GM12878 (cell line): ENCODE measurements at regions not wholly inside any gene's neighbourhood (a gene's known extent, or its start where the extent isn't known, plus 50 kb on each side); places are given as distances from the start of the nearest gene placed in this dataset.

ENCODE experiments used
- ATAC-seq: fragments of 200-7000 bp; cut with Tn5 transposase; 3 replicates; pipeline ENCODE4 v1.9.1; 2020; ENCODE audit warnings: mild to moderate bottlenecking, moderate library complexity
- BruUV-seq: library from RNA; stranded (reverse); fragments of 400-500 nt; replicated peaks from 2 replicates; lab custom pipeline; 2021; lab: Mats Ljungman, UMichigan
- CTCF ChIA-PET: fragments of 300-600 bp; sonication (Branson Sonifier 250); formaldehyde crosslinking; extraction: SDS; loops from one replicate; lab custom pipeline; 2021; ENCODE audit warnings: inconsistent platforms; lab: Yijun Ruan, JAX
- POLR2A ChIA-PET: fragments of 350-600 bp; formaldehyde crosslinking; extraction: SDS; loops from one replicate; lab custom pipeline; 2021; ENCODE audit warnings: inconsistent platforms; lab: Charles Lee
- RAD21 ChIA-PET: fragments of 300-600 bp; sonication (Branson Sonifier 250); formaldehyde crosslinking; loops from one replicate; lab custom pipeline; 2023; ENCODE audit warnings: antibody characterized with exemption; ENCODE audit not compliant: unreplicated experiment; lab: Charles Lee
- SMC1A ChIA-PET: fragments of 300-600 bp; sonication (Branson Sonifier 250); formaldehyde crosslinking; loops from one replicate; lab custom pipeline; 2023; ENCODE audit not compliant: unreplicated experiment, uncharacterized antibody; lab: Charles Lee
- DNase-seq: peaks from one replicate; pipeline ENCODE4 v3.0.0-alpha.2; 2011; ENCODE audit warnings: low read depth, low spot score
- FAIRE-seq: peaks from 3 replicates; lab custom pipeline; 2011; peaks lifted over from hg19 to GRCh38; lab: Jason Lieb, UNC
- H2AFZ ChIP-seq: 2 replicates; pipeline ENCODE4 v1.6.0; 2011; ENCODE audit warnings: low read depth, low read length, control low read depth; ENCODE audit not compliant: control insufficient read depth
- H3K27ac ChIP-seq: 2 replicates; pipeline ENCODE4 v1.5.1; 2011; ENCODE audit warnings: control low read depth; ENCODE audit not compliant: control insufficient read depth, insufficient read depth
- H3K27me3 ChIP-seq, 2 experiments: replicated peaks in 1 of 2; 2 replicates each; pipeline versions ENCODE4 v1.6.0 to v1.6.1; 2011; ENCODE audit warnings: low read length in 1 of 2; ENCODE audit not compliant: control insufficient read depth in 2 of 2, insufficient read depth in 2 of 2
- H3K36me3 ChIP-seq, 2 experiments: 2 replicates each; pipeline ENCODE4 v1.5.1; 2011; ENCODE audit warnings: low read length in 1 of 2; ENCODE audit not compliant: control insufficient read depth in 2 of 2, insufficient read depth in 2 of 2
- H3K4me1 ChIP-seq: 2 replicates; pipeline ENCODE4 v1.6.1; 2011; ENCODE audit warnings: mild to moderate bottlenecking, low read length, moderate library complexity, mixed read lengths; ENCODE audit not compliant: control insufficient read depth, insufficient read depth
- H3K4me2 ChIP-seq: 2 replicates; pipeline ENCODE4 v1.6.0; 2011; ENCODE audit warnings: control low read depth; ENCODE audit not compliant: control insufficient read depth, insufficient read depth
- H3K4me3 ChIP-seq: fragments of 200-600 bp; sonication (generic); 2 replicates; pipeline ENCODE4 v1.5.1; 2016
- H3K79me2 ChIP-seq: 2 replicates; pipeline ENCODE4 v1.6.0; 2011; ENCODE audit warnings: low read length; ENCODE audit not compliant: control insufficient read depth, insufficient read depth
- H3K9ac ChIP-seq: 2 replicates; pipeline ENCODE4 v1.8.0; 2011; ENCODE audit warnings: low read length, control low read depth, mixed read lengths; ENCODE audit not compliant: control insufficient read depth, insufficient read depth
- H3K9me3 ChIP-seq: replicated peaks from 3 replicates; pipeline ENCODE4 v1.5.1; 2011; ENCODE audit warnings: mild to moderate bottlenecking, low read length; ENCODE audit not compliant: control insufficient read depth, insufficient read depth
- H4K20me1 ChIP-seq: 2 replicates; pipeline ENCODE4 v1.6.0; 2011; ENCODE audit not compliant: control insufficient read depth, insufficient read depth
- CREB1 ChIP-seq: IDR thresholded peaks from 2 replicates; pipeline ENCODE4 v1.6.1; 2012; ENCODE audit warnings: low read depth, mild to moderate bottlenecking, inconsistent platforms
- NR2C2 ChIP-seq: IDR thresholded peaks from 2 replicates; pipeline ENCODE4 v1.6.1; 2011; ENCODE audit warnings: borderline replicate concordance, low read depth; ENCODE audit not compliant: control insufficient read depth, insufficient read length
- PML ChIP-seq: IDR thresholded peaks from 2 replicates; pipeline ENCODE4 v1.6.1; 2012; ENCODE audit warnings: low read length, inconsistent platforms
- RAD21 ChIP-seq: IDR thresholded peaks from 2 replicates; pipeline ENCODE4 v1.6.1; 2011; ENCODE audit warnings: mild to moderate bottlenecking, low read depth, low read length, moderate library complexity; ENCODE audit not compliant: insufficient read depth
- RBBP5 ChIP-seq: fragments of 200-600 bp; sonication (generic); conservative IDR thresholded peaks from 2 replicates; pipeline ENCODE4 v1.6.1; 2016
- WGBS: methylation state at CpG from one replicate; pipeline ENCODE4 v1.1.6; 2016; ENCODE audit warnings: low lambda C conversion rate; ENCODE audit not compliant: insufficient replicate concordance, insufficient coverage; ENCODE audit errors: missing lambda C conversion rate; 5-methylcytosine and 5-hydroxymethylcytosine counted together
- in situ Hi-C: fragments of 300-500 bp; cut with MboI; formaldehyde crosslinking; loops from 9 replicates; pipeline ENCODE4 v1.14.3; 2018; ENCODE audit warnings: mixed read lengths
- intact Hi-C: fragments of 100-400 bp; cut with micrococcal nuclease; formaldehyde crosslinking; loops from one replicate; pipeline ENCODE4 v1.14.2; 2022; ENCODE audit not compliant: unreplicated experiment
- TF ChIP-seq, protein P1 (sequence below): fragments of 450-650 bp; formaldehyde crosslinking; IDR thresholded peaks from 2 replicates; pipeline ENCODE4 v1.4.0; 2020; ENCODE audit warnings: mild to moderate bottlenecking, moderate library complexity
- TF ChIP-seq, protein P2 (sequence below): fragments of 450-650 bp; conservative IDR thresholded peaks from 2 replicates; pipeline ENCODE4 v1.6.1; 2017; ENCODE audit warnings: mild to moderate bottlenecking, moderate library complexity
- TF ChIP-seq, protein P3 (sequence below): IDR thresholded peaks from 2 replicates; pipeline ENCODE4 v1.6.1; 2011; ENCODE audit warnings: low read depth, mild to moderate bottlenecking, low read length, moderate library complexity, borderline replicate concordance; ENCODE audit errors: extremely low read depth
- TF ChIP-seq, protein P4 (sequence below), 3 experiments: IDR thresholded peaks in 2 of 3; conservative IDR thresholded peaks in 1 of 3; 2 replicates each; pipeline ENCODE4 v1.5.1; 2011; ENCODE audit warnings: low read depth in 3 of 3, low read length in 3 of 3, mild to moderate bottlenecking in 3 of 3, control low read depth in 2 of 3, moderate library complexity in 2 of 3, inconsistent platforms in 1 of 3, mixed read lengths in 1 of 3; ENCODE audit not compliant: control insufficient read depth in 2 of 3, insufficient read depth in 1 of 3; ENCODE audit errors: extremely low read depth in 1 of 3
- TF ChIP-seq, protein P5 (sequence below): fragments of 450-650 bp; IDR thresholded peaks from 2 replicates; pipeline ENCODE4 v1.6.1; 2018; ENCODE audit warnings: mild to moderate bottlenecking, low read depth, moderate library complexity; ENCODE audit not compliant: partially characterized antibody

DNA sequence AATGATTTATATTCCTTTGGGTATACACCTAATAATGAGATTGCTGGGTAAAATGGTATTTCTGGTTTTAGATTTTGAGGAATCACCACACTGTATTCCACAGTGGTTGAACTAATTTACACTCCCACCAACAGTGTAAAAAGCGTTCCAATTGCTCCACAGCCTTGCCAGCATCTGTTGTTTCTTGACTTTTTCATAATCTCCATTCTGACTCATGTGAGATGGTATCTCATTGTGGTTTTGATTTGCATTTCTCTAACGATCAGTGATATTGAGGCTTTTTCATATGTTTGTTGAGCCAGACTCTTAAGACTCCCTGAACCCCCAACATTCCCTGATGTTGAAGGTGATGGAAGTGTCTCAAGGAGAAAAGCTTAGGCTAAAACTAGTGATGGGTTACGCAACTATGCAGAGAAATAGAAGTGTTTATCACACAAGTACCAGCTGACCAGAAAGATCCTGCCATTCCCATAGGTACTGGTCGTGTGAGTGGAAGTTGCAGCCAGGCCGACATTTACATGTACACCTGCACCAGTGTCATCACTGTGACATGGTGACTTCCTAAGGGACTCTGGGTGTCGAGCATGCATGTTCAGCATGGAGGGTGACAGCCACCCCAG, 711.2 kb upstream of the NRP1 start:
- no peaks in the 10 kb centered on the region for H3K27me3 ChIP-seq
- H3K27ac ChIP-seq = no peak overlapping the region
- no peak overlapping the region for H3K4me2 ChIP-seq
- no TSS peak for BruUV-seq
- RAD21 ChIA-PET = no interaction called here
- TF ChIP-seq CREB1 (no peak), RBBP5 (no peak), NR2C2 (no peak), PML (no peak), RAD21 (no peak)
- TF ChIP-seq, protein P1, sequence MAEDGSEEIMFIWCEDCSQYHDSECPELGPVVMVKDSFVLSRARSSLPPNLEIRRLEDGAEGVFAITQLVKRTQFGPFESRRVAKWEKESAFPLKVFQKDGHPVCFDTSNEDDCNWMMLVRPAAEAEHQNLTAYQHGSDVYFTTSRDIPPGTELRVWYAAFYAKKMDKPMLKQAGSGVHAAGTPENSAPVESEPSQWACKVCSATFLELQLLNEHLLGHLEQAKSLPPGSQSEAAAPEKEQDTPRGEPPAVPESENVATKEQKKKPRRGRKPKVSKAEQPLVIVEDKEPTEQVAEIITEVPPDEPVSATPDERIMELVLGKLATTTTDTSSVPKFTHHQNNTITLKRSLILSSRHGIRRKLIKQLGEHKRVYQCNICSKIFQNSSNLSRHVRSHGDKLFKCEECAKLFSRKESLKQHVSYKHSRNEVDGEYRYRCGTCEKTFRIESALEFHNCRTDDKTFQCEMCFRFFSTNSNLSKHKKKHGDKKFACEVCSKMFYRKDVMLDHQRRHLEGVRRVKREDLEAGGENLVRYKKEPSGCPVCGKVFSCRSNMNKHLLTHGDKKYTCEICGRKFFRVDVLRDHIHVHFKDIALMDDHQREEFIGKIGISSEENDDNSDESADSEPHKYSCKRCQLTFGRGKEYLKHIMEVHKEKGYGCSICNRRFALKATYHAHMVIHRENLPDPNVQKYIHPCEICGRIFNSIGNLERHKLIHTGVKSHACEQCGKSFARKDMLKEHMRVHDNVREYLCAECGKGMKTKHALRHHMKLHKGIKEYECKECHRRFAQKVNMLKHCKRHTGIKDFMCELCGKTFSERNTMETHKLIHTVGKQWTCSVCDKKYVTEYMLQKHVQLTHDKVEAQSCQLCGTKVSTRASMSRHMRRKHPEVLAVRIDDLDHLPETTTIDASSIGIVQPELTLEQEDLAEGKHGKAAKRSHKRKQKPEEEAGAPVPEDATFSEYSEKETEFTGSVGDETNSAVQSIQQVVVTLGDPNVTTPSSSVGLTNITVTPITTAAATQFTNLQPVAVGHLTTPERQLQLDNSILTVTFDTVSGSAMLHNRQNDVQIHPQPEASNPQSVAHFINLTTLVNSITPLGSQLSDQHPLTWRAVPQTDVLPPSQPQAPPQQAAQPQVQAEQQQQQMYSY (CRISPR knock-in tag) = no peak
- TF ChIP-seq, protein P2, sequence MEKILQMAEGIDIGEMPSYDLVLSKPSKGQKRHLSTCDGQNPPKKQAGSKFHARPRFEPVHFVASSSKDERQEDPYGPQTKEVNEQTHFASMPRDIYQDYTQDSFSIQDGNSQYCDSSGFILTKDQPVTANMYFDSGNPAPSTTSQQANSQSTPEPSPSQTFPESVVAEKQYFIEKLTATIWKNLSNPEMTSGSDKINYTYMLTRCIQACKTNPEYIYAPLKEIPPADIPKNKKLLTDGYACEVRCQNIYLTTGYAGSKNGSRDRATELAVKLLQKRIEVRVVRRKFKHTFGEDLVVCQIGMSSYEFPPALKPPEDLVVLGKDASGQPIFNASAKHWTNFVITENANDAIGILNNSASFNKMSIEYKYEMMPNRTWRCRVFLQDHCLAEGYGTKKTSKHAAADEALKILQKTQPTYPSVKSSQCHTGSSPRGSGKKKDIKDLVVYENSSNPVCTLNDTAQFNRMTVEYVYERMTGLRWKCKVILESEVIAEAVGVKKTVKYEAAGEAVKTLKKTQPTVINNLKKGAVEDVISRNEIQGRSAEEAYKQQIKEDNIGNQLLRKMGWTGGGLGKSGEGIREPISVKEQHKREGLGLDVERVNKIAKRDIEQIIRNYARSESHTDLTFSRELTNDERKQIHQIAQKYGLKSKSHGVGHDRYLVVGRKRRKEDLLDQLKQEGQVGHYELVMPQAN = no peak
- TF ChIP-seq, protein P3, sequence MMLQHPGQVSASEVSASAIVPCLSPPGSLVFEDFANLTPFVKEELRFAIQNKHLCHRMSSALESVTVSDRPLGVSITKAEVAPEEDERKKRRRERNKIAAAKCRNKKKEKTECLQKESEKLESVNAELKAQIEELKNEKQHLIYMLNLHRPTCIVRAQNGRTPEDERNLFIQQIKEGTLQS = no peak
- TF ChIP-seq, protein P4, sequence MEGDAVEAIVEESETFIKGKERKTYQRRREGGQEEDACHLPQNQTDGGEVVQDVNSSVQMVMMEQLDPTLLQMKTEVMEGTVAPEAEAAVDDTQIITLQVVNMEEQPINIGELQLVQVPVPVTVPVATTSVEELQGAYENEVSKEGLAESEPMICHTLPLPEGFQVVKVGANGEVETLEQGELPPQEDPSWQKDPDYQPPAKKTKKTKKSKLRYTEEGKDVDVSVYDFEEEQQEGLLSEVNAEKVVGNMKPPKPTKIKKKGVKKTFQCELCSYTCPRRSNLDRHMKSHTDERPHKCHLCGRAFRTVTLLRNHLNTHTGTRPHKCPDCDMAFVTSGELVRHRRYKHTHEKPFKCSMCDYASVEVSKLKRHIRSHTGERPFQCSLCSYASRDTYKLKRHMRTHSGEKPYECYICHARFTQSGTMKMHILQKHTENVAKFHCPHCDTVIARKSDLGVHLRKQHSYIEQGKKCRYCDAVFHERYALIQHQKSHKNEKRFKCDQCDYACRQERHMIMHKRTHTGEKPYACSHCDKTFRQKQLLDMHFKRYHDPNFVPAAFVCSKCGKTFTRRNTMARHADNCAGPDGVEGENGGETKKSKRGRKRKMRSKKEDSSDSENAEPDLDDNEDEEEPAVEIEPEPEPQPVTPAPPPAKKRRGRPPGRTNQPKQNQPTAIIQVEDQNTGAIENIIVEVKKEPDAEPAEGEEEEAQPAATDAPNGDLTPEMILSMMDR (IDR thresholded peaks at IDR 0.05 in 2 of 3, conservative IDR thresholded peaks at IDR 0.05 in 1 of 3; ENCODE audit: control insufficient read depth in 2 of 3, extremely low read depth in 1 of 3, insufficient read depth in 1 of 3, low read depth in 3 of 3, low read length in 3 of 3) = no peak
- TF ChIP-seq, protein P5, sequence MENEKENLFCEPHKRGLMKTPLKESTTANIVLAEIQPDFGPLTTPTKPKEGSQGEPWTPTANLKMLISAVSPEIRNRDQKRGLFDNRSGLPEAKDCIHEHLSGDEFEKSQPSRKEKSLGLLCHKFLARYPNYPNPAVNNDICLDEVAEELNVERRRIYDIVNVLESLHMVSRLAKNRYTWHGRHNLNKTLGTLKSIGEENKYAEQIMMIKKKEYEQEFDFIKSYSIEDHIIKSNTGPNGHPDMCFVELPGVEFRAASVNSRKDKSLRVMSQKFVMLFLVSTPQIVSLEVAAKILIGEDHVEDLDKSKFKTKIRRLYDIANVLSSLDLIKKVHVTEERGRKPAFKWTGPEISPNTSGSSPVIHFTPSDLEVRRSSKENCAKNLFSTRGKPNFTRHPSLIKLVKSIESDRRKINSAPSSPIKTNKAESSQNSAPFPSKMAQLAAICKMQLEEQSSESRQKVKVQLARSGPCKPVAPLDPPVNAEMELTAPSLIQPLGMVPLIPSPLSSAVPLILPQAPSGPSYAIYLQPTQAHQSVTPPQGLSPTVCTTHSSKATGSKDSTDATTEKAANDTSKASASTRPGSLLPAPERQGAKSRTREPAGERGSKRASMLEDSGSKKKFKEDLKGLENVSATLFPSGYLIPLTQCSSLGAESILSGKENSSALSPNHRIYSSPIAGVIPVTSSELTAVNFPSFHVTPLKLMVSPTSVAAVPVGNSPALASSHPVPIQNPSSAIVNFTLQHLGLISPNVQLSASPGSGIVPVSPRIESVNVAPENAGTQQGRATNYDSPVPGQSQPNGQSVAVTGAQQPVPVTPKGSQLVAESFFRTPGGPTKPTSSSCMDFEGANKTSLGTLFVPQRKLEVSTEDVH = no peak
- CTCF ChIA-PET = no interaction called here
- FAIRE-seq (no peak), ATAC-seq (peak; percentile 17), DNase-seq (no peak)
- H4K20me1 ChIP-seq = no peaks in the 10 kb centered on the region
- no peak overlapping the region for H2AFZ ChIP-seq
- 12% methylated on average over 6 of the region's 6 CpGs for WGBS
- H3K4me1 ChIP-seq = no peaks in the 10 kb centered on the region
- intact Hi-C loops (no loop called here), in situ Hi-C loops (no loop called here)
- no peak overlapping the region for H3K4me3 ChIP-seq
- no peak overlapping the region for H3K9ac ChIP-seq
- SMC1A ChIA-PET = interaction anchor here (1.1 kb wide), 1 partner anchor 255 kb away, joined by 3 read pairs; no protein-coding TSS in a partner anchor
- H3K79me2 ChIP-seq = no peaks in the 10 kb centered on the region
- no peaks in the 10 kb centered on the region; the same call in 2 of the 3 replicates for H3K9me3 ChIP-seq
- POLR2A ChIA-PET = no interaction called here
- no peaks in the 10 kb centered on the region for H3K36me3 ChIP-seq
